Astrocyte (in vitro differentiated cells and primary cell): ENCODE measurements at regions not wholly inside any gene's neighbourhood (a gene's known extent, or its start where the extent isn't known, plus 50 kb on each side); places are given as distances from the start of the nearest gene placed in this dataset.

Experiments
- CTCF ChIP-seq: IDR thresholded peaks from 2 replicates; pipeline ENCODE4 v1.5.1; 2011; ENCODE audit warnings: low read depth, mild to moderate bottlenecking, inconsistent platforms, low read length, moderate library complexity; ENCODE audit not compliant: insufficient read depth
- EZH2 ChIP-seq: IDR thresholded peaks from 2 replicates; pipeline ENCODE4 v1.6.1; 2012; ENCODE audit warnings: mild to moderate bottlenecking, low read length, inconsistent platforms; ENCODE audit not compliant: insufficient read depth

- TF ChIP-seq CTCF (no peak), EZH2 (no peak)
Measured at GRCh38 chr1:14380408-14380807, 218.1 kb upstream of the KAZN start.
